HG02642 (cell line): ENCODE measurements at regions not wholly inside any gene's neighbourhood (a gene's known extent, or its start where the extent isn't known, plus 50 kb on each side); places are given as distances from the start of the nearest gene placed in this dataset.
"Not testable (repeated sequence)": the region's sequence is repeated elsewhere in the genome, so short reads cannot be mapped to it uniquely, and the experiment has no call there.

Experiments used
- ATAC-seq: cut with Tn5 transposase; IDR thresholded peaks from one replicate; pipeline ENCODE4 v1.9.1; 2021; ENCODE audit warnings: mild to moderate bottlenecking; ENCODE audit not compliant: unreplicated experiment, poor library complexity

DNA sequence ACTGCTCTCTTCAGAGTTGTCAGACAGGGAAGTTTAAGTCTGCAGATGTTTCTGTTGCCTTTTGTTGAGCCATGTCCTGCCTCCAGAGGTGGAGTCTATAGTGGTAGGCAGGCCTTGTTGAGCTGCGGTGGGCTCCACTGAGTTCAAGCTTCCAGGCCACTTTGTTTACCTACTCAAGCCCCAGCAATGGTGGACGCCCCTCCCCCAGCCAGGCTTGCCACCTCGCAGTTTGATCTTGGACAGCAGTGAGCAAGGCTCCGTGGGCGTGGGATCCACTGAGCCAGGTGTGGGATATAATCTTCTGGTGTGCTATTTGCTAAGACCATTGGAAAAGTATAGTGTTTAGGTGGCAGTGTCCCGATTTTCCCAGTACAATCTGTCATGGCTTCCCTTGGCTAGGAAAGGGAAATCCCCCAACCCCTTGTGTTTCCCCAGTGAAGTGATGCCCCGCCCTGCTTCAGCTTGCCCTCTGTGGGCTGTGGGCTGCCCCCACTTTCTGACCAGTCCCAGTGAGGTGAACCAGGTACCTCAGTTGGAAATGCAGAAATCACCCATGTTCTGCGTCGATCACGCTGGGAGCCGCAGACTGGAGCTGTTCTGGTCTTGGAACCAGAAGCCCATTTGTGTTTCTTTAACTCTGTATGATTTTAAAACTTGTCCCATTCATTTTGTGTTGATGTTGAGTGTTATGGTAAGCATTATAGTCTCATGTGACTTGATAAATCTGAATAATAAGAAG, 89.2 kb upstream of the CALCR start:
- no peak for ATAC-seq

DNA sequence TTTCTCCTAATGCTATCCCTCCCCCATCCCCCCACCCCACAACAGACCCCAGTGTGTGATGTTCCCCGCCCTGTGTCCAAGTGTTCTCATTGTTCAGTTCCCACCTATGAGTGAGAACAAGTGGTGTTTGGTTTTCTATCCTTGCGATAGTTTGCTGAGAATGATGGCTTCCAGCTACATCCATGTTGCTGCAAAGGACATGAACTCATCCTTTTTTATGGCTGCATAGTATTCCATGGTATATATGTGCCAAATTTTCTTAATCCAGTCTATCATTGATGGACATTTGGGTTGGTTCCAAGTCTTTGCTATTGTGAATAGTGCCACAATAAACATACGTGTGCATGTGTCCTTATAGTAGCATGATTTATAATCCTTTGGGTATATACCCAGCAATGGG, 83.6 kb upstream of the CALCR start:
- not testable (repeated sequence) for ATAC-seq

DNA sequence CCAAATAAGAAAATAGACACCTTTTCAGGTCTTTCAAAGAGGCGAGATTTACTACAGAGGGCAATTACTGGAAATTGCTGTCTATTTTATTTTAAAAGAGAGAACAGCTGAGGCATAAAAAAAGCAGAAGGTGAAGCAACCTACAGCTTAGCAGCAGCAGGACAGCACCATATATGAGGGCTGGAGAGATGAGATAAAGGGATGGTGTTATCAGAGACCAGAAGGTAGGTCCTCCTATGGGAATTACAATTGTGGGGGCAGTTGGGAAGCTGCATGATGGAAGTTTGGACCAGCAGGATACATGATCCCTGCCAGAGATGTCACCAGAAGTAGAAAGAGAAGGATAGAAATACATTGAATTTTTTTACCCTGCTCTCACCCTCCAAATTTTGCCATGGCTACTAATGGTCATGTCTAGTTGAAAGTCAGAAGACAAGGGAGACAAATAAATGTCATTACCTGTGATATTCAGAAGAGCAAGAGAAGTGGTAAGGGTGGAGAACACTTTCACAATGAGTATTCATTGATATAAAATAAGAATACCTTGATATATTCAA, 77.2 kb upstream of the CALCR start:
- ATAC-seq, result no peak

DNA sequence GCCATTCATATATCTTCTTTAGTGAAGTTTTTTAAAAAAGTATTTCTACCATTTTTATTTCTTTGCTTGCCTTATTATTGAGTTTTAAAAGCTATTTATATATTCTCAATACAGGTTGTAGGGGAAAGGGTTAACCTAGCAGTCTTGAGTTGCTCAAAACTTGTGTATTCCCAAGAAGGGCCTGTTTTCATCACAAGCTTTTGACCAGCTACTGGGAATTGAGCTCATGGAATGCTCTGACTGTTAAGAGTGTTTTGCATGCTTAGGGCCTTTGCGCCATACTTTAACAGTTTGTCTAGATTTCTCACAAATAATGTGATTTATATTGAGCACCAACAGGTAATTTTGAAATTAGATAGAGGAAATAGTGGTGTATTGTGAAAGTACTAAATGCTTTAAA, 72.0 kb upstream of the CALCR start:
- ATAC-seq, result no peak

DNA sequence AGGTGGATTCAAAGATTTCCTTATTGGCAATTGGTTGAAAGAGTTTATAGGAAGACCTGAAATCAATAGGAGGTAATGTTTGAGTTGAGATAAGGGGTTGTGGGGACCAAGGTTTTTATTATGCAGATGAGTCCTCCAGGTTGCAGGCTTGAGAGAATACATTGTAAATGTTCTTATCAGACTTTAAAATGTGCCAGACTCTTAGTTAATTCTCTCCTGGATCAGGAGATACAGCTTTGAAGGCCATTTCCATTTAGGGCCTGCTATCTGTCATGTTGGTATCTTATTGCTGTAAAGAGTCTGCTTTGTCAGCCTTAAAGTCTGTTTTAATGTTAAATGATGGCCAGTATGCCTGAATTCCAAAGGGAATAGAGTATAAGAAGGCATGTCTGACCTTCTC, 61.8 kb upstream of the CALCR start:
- ATAC-seq, result no peak

DNA sequence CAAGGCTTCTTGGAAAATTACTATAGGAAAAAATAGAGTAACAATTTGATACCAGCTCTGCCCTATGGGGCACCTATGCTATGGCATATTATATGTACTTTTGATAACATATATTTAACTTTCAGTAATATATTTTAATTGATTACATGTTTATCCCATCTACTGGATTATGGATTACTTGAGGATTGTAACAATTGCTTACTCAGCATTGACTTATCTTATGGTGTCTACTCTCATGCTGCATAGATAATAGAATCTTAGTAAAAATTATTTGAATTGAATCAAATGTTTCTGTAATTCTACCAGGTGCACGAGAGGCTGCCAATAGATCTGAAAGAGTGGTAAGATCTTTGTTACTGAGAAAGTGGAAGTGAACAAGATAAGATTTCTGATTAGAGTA, 57.8 kb upstream of the CALCR start:
- no peak for ATAC-seq

DNA sequence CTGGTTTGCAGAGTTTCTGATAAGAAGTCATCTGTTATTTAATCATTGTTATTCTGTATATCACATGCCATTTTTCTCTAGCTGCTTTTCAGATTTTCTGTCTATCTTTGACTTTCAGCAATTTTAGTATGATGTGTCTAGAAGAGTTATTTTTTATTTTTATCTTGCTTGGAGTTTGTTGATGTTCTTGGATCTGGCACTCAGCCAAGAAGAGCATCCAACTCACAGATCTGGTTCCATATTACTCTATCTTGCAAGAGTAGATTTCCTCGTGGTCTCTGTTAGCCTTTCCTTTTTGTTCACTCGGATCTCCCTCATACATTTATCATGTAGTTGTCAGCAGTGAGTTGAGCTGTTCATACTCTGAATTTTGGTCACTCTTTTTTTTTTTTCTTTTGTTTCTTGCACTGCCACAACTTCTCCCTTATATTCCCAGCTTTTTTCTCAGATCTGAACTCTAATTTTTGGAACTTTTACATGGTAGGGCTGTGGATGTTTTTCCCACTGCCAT, 54.8 kb upstream of the CALCR start:
- no peak for ATAC-seq

DNA sequence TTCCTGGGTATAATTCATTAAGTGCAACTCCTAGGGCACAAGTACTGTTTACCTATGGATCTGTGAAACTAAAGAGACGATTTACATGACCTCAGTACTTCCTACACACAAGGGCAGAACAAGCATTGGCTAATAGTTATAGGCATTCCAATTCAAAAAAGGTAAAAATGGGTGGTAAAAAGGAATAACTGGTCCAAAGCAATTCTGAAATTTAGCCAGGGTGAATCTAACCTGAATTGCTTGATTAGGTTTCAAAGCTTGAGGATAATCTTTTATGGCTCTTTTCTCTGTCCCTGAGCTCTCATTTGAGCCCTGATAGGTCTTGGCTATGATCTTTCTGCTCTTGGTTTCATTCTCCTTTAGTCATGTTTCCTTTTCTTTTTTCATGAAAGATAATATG, 52.3 kb upstream of the CALCR start:
- ATAC-seq, result no peak
